Neural cell (in vitro differentiated cells): ENCODE measurements at regions not wholly inside any gene's neighbourhood (a gene's known extent, or its start where the extent isn't known, plus 50 kb on each side); places are given as distances from the start of the nearest gene placed in this dataset.

Source experiments
- CTCF ChIP-seq: fragments of 450-650 bp; IDR thresholded peaks from 2 replicates; pipeline ENCODE4 v1.5.1; 2014; ENCODE audit warnings: antibody characterized with exemption, mild to moderate bottlenecking, moderate library complexity; ENCODE audit not compliant: poor library complexity, severe bottlenecking
- EP300 ChIP-seq: fragments of 450-650 bp; conservative IDR thresholded peaks from 2 replicates; pipeline ENCODE4 v1.6.1; 2014; ENCODE audit warnings: antibody characterized with exemption, mild to moderate bottlenecking, moderate library complexity; ENCODE audit not compliant: poor library complexity, severe bottlenecking
- EZH2 ChIP-seq: fragments of 200-600, 300-800 bp; shearing (Covaris generic), sonication (generic); IDR thresholded peaks from 2 replicates; pipeline ENCODE4 v1.6.1; 2014; ENCODE audit warnings: antibody characterized with exemption, low read length, borderline replicate concordance, mild to moderate bottlenecking; ENCODE audit not compliant: insufficient read depth, poor library complexity, severe bottlenecking
- MXI1 ChIP-seq: fragments of 450-650 bp; conservative IDR thresholded peaks from 2 replicates; pipeline ENCODE4 v1.6.1; 2014; ENCODE audit warnings: antibody characterized with exemption, mild to moderate bottlenecking; ENCODE audit not compliant: poor library complexity, severe bottlenecking
- POLR2AphosphoS5 ChIP-seq: IDR thresholded peaks from 2 replicates; pipeline ENCODE4 v1.6.1; 2012
- RAD21 ChIP-seq: fragments of 450-650 bp; conservative IDR thresholded peaks from 2 replicates; pipeline ENCODE4 v1.6.1; 2014; ENCODE audit warnings: antibody characterized with exemption, mild to moderate bottlenecking, moderate library complexity
- REST ChIP-seq: IDR thresholded peaks from 2 replicates; pipeline ENCODE4 v1.6.1; 2012; ENCODE audit warnings: borderline replicate concordance
- SMC3 ChIP-seq: fragments of 450-650 bp; conservative IDR thresholded peaks from 2 replicates; pipeline ENCODE4 v1.6.1; 2014; ENCODE audit warnings: antibody characterized with exemption, mild to moderate bottlenecking, moderate library complexity; ENCODE audit not compliant: poor library complexity
- TAF1 ChIP-seq: IDR thresholded peaks from 2 replicates; pipeline ENCODE4 v1.6.1; 2012; ENCODE audit warnings: low read depth

GRCh38 chr1:22303816-22304215, 147.8 kb upstream of the ZBTB40 start:
- TF ChIP-seq POLR2AphosphoS5 (no peak), TAF1 (no peak), CTCF (no peak), EP300 (no peak), RAD21 (no peak), SMC3 (no peak), MXI1 (no peak), EZH2 (no peak), REST (no peak)
